GM04503 (cell line): ENCODE measurements at regions not wholly inside any gene's neighbourhood (a gene's known extent, or its start where the extent isn't known, plus 50 kb on each side); places are given as distances from the start of the nearest gene placed in this dataset.
"Not testable (repeated sequence)": the region's sequence is repeated elsewhere in the genome, so short reads cannot be mapped to it uniquely, and the experiment has no call there.

Experiments
- DNase-seq: peaks from one replicate; pipeline ENCODE4 v3.0.0-alpha.2; 2012; ENCODE audit warnings: low read depth

DNA sequence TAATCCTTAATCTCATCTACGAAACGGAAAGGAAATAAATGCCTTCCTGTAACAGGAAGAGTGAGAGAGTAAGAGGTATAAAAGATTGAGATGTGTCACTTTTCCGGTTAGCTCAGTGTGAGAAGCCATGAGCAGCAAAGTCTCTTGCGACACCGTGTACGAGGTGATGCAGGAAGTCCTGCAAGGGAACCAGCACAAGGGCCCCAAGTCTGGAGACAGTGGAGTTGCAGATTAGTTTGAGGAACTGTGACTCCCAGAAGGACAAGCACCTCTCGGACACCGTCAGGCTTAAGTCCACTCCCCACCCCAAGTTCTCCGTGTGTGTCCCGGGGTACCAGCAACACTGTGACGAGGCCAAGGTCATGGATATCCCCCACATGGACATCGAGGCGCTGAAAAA is 592.3 kb upstream of the ADGRL2 start:
- no peak for DNase-seq

DNA sequence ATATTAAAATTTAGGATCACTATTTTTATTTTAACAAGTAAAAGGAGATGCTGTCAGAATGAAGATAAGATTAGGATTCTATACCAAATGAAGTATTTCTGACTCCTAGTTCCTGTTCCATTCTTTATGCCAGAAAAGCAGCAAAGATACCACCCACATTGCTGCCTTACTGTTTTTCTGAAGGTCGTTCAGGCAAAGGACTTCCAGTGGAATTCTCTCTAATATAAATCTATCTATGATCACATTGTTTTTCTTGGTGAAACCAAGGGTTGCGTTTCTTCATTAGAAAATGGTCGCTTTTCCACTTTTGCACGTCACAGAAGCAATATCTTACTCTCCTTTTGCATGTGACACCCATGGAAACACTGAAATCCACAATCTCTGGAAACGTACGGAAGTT is 594.8 kb upstream of the ADGRL2 start:
- DNase-seq, result no peak

GRCh38 chr1:81201779-81202178 is 599.0 kb upstream of the ADGRL2 start:
- DNase-seq, result no peak

DNA sequence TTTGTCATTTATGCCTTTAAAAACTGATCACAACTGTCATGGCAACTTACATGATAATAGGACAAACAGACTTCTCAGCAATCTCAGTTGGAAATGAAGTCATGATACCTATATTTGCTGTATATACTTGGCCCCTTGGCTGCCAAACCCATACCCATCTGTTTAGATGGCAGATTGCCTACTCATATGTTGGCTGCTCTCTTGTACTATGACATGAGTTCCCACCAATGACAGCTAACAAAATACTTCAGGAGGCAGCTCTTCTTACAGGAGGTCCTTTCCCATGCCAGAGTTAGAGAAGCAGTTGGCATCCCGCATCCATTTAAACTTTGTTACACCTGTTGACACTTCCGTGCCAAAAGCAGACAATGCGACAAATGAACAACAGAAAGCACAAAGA is 603.1 kb upstream of the ADGRL2 start:
- no peak for DNase-seq

GRCh38 chr1:81192647-81193642 is 607.8 kb upstream of the ADGRL2 start:
- no peak for DNase-seq

GRCh38 chr1:81190003-81190402 is 610.7 kb upstream of the ADGRL2 start:
- DNase-seq, result no peak

GRCh38 chr1:81187635-81188034 is 613.1 kb upstream of the ADGRL2 start:
- DNase-seq, result no peak

- peak; percentile 1 for DNase-seq
These were observed 614.5 kb upstream of the ADGRL2 start for GRCh38 chr1:81186261-81186660.

DNA sequence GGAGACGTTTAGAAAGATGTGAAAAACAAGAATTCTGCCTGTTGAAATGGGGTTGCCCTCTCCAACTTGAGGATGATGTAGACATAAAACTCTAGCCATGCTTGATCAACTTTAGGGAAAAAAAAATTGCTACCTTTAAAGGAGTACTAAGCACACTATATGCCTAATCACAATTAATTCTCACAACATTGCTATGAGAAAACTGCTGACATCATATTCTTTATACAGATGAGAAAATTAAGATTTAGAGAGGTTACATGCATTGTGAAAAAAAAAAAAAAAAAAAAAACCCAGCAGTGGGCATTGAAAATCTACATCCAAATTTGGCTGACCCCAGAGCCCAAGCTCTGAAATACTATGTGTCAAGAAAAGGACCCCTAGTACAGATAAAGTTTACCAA is 617.2 kb upstream of the ADGRL2 start:
- DNase-seq, result no peak

GRCh38 chr1:81183051-81183450 is 617.7 kb upstream of the ADGRL2 start:
- no peak for DNase-seq

- DNase-seq, result peak; percentile 42
These were observed 621.5 kb upstream of the ADGRL2 start for GRCh38 chr1:81179242-81179641.

- not testable (repeated sequence) for DNase-seq
These were observed 622.2 kb upstream of the ADGRL2 start for GRCh38 chr1:81178431-81179093.

GRCh38 chr1:81174811-81175476 is 625.8 kb upstream of the ADGRL2 start:
- DNase-seq, result no peak

DNA sequence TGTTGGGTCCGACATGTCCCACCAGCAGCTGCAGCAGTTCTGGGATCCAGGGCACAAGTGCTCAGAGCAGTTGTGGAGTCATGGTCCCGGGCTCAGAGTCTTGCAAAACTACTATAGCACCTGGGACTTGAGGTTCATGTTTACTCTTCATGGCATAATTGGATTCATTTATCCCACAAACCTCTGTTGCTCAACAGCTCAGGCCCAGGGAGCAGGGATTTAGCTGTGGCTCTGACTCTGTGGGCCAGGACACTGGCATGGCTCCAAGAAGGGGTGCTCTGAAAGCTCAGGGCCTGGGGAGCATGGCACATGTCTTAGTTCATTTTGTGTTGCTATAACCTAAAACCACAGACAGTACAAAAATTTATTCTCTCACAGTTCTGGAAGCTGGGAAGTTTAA is 626.7 kb upstream of the ADGRL2 start:
- DNase-seq, result no peak

DNA sequence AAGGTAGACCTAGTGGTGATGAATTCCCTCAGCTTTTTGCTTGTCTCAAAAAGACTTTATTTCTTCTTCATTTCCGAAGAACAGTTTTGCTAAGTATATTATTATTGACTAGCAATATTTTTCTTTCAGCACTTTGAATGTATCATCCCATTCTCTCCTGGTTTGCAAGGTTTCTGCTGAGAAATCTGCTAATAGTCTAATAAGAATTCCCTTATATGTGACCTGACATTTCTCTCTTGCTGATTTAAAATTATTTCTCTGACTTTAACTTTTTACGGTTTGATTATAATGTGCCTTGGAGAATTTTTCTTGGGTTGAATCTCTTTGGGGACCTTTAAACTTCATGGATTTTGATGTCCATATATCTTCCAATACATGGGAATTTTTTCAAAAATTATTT is 628.3 kb upstream of the ADGRL2 start:
- DNase-seq, result no peak

DNA sequence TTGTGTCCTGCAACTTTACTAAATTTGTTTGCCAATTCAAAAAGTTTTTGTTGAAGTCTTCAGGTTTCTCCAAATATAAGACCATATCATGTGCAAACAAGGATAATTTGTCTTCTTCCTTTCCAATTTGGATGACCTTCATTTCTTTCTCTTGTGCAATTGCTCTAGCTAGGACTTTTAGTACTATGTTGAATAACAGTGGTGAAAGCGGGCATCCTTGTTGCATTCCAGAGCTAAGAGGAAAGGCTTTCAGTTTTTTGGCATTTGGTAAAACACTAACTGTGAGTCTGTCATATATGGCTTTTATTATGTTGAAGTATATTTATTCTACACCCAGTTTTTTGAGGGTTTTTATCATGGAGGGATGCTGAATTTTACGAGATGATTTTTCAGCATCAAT is 630.0 kb upstream of the ADGRL2 start:
- no peak for DNase-seq

- DNase-seq, result no peak
These were observed 634.8 kb upstream of the ADGRL2 start for GRCh38 chr1:81165963-81166362.

GRCh38 chr1:81160696-81161095 is 640.0 kb upstream of the ADGRL2 start:
- no peak for DNase-seq

GRCh38 chr1:81158592-81158991 is 642.1 kb upstream of the ADGRL2 start:
- DNase-seq, result no peak

- no peak for DNase-seq
These were observed 643.0 kb upstream of the ADGRL2 start for GRCh38 chr1:81157686-81158085.

DNA sequence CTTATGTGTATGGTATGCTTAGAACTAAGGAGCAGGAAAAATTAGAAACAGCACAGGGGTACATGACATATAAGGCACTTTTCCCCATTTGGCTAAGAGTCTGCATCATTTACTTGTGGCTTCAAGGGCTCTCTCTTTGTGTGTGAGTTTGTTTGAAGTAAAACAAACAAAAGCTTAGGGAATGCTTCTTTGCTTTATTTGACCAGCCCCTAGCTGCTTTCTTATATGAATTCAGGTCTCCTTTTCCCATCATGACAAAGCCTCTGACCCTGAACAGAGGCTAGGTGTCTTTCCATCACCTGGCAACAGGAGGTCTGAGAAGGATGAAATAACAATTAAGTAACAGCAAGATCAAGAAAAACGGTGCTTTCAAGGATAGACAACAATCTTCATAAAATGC is 643.8 kb upstream of the ADGRL2 start:
- DNase-seq, result no peak

GRCh38 chr1:81155131-81155530 is 645.6 kb upstream of the ADGRL2 start:
- DNase-seq, result peak; percentile 26

DNA sequence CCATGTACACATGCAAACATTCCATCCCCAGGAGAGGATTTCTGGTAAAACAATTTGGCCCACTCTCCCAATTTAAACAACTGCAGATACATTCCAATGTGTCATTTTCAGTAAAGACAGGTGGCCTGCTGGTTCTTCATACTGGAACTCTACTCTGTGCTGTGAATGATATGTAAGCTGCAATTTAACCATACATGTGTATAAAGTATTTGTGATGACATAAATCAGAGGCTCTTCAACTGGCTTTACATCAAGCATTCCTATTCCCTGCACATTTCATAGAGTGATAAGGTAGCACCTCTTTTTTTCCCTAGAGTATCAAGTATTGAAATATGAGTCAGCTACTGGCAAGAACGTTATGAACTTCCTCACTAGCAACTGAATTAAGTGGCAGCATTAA is 649.5 kb upstream of the ADGRL2 start:
- no peak for DNase-seq
